ENCODE measurements at regions not wholly inside any gene's neighbourhood (a gene's known extent, or its start where the extent isn't known, plus 50 kb on each side); places are given as distances from the start of the nearest gene placed in this dataset.
A peak's percentile ranks its signal among the peaks of the same experiment; 100 is the strongest.
"Not testable (repeated sequence)": the region's sequence is repeated elsewhere in the genome, so short reads cannot be mapped to it uniquely, and the experiment has no call there.

- ATAC-seq: not testable (repeated sequence)
These were observed 295.7 kb upstream of the PCDH18 start for GRCh38 chr4:137827945-137828344.

DNA sequence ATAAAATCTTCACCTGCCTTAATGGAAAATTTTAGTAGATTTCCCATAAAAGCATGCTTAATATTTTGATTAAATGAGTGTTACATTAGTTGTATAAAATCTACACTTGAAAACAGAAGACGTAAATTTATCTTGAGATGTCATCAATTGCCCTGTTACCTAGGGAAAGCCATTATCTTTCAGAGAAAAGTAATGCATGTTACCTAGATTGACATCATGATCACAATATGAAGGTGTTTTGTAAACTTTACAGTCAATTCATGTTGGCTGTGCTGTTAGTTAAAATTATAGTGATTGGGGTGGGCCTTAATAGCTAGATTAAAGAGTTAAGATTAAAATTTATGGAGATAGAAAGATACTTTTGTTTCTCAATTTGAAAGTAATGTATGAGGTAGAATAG is 293.2 kb upstream of the PCDH18 start:
- no peak for ATAC-seq

- no peak for ATAC-seq
These were observed 290.7 kb upstream of the PCDH18 start for GRCh38 chr4:137823007-137823406.

DNA sequence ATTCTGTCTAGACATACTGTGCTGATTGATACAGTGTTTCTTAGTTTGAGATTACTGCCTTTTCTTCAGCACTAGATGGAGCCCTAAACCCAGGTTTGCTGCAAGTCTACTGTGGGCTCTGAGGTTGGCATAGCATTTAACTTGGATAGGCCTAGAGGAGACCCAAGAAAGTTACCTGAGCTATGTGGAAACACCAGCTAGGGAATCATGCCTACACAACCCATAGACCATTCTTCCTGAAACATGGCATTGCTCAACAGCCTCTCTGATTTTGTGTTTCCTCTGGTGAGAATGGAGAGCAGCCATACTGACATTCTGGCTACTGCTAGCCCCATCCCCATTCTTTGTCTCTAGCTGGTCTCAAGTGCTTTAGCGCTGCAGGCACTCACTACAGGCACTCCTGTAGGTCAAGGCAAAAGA is 287.7 kb upstream of the PCDH18 start:
- peak; percentile 83 for ATAC-seq

- no peak for ATAC-seq
These were observed 280.0 kb upstream of the PCDH18 start for GRCh38 chr4:137812258-137812657.

DNA sequence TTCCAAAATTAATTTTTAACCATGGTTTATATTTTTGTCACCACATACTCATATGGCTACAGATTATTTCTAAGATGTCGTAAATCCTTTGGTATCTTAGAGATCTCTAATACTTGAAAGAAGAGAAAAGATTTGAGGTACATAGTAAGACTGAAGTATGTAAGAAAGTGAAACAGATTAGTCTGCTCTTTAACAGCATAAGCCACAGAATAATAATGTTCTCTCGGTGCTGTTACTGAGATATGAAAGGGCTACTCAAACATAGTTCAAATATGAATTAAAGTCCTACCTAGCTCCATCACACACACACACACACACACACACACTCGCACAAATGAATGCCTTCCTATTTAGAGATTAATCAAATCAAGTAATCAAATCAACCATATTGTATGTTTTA is 274.1 kb upstream of the PCDH18 start:
- no peak for ATAC-seq

DNA sequence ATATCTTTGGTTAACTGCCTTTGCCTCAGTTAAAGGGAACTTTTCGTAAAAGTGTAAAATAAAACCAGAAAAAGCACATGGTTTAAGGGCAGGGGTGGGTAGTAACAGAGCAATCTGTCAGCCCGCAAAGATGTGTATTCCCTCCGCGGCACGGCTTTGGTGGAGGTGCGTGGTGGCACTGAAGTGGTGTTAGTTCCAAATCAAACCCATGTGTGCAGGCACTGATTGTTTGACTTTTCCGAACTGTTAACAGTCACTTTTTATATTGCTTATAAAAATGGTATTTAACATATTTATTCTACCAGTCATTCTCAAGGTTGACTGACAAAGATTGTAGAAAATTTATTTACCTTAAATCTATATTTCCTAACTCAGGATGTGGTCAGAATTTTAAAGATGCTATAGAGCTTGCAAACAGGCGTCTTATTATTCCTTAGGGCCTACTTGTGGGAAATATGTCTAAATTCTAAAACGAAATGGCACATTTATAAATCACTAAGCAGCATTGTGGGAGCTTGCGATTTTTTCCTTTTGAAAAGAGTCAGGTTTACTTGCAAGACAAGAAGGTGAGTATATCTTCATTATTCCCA is 272.7 kb upstream of the PCDH18 start:
- ATAC-seq: no peak

DNA sequence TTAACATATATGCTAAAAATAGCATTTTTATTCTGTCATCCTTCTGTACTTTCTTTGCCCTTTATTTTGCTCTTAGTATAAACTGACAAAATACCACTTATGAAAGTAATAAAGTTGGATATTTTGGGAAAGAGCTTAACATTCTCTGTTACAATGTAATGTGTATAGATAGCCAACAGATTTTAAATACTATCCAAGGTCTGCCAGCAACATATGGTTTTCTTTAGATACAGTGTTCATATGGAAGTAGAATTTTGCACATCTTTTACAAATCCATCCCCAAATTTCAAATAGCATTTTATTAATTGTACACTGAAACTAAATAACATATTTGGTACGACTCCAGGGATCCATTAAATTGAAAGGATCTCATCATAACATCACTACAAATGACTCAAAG is 268.6 kb upstream of the PCDH18 start:
- ATAC-seq: no peak

DNA sequence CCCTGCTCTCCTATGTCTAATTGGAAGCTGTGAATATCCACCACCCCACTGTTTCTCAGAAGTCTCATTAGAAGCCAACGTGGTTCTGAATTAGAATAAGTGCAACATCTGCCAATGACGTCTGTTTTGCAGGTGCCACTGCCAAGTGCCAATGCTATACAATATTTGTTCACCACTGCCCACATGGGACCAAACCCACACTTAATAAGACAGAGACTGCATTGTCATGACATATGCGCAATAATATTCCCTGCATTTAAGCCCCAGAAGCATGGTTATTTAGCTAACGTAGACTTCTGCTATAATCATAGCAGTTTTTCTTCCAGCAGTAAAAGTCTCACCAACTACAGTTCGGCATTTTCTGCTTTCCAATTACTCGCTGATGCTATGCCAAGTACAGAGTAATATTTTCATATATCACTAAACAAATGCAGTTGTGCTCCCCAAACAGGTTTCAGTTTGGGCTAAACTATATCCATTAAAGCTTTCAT is 262.5 kb upstream of the PCDH18 start:
- no peak for ATAC-seq

DNA sequence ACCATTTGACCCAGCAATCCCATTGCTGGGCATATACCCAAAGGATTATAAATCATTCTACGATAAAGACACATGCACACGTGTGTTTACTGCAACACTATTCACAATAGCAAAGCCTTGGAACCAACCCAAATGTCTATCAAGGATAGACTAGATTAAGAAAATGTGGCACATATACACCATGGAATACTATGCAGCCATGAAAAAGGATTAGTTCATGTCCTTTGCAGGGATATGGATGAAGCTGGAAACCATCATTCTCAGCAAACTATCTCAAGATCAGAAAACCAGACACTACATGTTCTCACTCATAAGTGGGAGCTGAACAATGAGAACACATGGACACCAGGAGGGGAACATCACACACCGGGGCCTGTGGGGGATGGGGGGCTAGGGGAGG is 257.0 kb upstream of the PCDH18 start:
- not testable (repeated sequence) for ATAC-seq

GRCh38 chr4:137783923-137784322 is 251.6 kb upstream of the PCDH18 start:
- not testable (repeated sequence) for ATAC-seq

GRCh38 chr4:137775701-137776100 is 243.4 kb upstream of the PCDH18 start:
- ATAC-seq: no peak

- ATAC-seq: no peak
These were observed 242.2 kb upstream of the PCDH18 start for GRCh38 chr4:137774501-137774900.

DNA sequence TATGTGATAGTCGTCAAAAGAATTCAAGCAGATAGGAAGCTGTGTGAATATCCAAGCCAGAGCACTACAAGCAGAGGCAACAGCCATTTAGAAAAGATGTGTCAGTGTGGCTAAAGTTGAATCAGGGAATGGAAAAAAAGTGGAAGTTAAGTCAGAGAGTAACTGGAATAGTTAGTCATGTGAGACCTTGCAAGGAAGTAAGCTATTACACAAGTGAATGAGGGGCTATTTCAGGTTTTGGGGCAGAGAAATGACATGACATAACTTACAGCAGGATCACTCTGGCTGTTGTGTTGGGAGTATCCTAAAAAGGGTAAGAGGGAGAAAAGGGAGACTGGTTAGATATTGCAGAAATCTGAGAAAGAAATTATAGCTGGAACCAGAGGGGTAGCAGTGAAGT is 236.6 kb upstream of the PCDH18 start:
- ATAC-seq: no peak

- ATAC-seq: no peak
These were observed 235.9 kb upstream of the PCDH18 start for GRCh38 chr4:137768196-137768595.

DNA sequence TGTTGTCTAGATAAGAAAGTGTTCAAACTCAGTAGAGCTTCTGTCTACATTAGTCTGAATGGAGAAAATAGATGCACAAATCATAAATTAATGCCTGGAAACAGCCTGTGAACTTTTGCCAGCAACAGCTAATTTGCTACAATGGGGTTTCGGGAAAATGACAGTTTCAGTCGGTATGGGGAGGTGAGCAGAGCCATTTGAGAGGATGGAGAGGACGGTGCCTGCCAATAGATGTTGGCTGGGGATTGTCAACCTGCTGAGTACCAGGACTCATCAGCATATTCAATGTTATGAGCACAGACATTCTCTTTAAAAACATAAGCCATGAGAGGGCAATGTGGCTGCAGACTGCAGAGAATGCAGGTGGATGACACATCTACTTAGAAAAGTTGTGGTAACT is 230.3 kb upstream of the PCDH18 start:
- ATAC-seq: no peak

GRCh38 chr4:137754652-137755471 is 222.6 kb upstream of the PCDH18 start:
- no peak for ATAC-seq

DNA sequence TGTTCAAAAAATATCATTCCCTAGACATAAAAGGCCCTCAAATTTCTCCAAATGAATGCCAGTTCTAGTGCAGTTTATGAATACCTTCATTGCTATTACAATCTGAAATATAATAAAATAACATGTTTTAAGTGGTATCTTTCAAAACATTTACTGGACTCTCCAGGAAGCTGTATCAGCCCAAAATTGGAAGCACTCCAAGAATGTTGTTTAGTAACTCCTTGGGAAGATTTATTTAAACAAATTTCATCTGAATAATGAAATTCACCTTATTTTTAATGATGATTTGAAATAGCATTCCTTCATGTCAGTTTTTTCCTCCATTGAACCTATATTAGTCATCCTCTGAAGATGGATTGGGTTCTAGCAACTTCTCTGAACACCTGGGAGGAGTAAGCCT is 217.2 kb upstream of the PCDH18 start:
- ATAC-seq: no peak

- ATAC-seq: no peak
These were observed 216.3 kb upstream of the PCDH18 start for GRCh38 chr4:137748616-137749015.

DNA sequence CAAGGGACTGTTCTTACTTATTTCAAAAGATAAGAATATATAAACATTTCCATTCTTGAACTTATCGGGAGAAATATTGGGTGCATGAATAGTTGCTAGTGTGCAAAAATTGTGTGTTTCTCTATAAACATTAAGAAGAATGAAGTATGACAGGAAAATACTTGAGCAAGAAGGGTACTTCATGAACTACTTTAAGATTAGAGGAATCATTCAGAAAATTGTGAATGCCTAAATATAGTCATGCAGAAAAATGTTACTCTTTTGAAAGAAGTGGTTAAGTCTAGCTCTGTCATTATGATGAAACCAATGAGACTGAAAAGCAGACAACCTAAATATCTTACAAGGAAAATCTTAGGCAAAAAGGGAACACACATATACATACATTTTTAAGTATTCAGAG is 207.8 kb upstream of the PCDH18 start:
- no peak for ATAC-seq

- no peak for ATAC-seq
These were observed 207.1 kb upstream of the PCDH18 start for GRCh38 chr4:137739391-137739790.

DNA sequence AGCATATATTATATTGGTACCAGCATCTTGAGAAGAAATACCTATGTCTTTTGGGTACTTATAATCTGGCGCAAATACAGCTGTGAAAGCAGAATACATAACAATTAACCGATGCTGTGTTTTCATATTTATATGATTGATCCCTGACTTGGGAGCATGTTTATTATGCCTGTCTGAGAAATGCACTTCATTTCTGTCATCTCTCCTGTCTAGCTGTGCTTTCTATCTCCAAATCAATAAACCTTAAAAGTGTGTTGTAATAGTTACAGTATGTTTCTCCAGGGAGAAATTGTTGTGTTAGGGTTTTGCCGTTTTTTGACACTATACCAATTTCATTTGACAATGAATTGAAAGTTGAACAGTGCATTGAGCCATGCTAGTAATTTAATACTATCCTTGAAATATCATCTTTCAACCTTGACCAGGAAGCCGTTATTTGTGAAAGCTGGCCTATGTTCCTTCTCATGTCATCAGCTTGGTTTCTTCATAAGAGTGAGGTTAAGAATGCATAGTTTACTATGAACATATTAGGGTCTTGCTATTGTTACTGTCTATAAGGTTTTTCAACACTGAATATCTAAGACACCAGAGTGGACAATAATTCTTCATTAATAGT is 206.2 kb upstream of the PCDH18 start:
- no peak for ATAC-seq

GRCh38 chr4:137735561-137736104 is 203.3 kb upstream of the PCDH18 start:
- no peak for ATAC-seq
